Lower leg skin (tissue), 4 donors: ENCODE measurements at regions not wholly inside any gene's neighbourhood (a gene's known extent, or its start where the extent isn't known, plus 50 kb on each side); places are given as distances from the start of the nearest gene placed in this dataset.

Source experiments
- DNase-seq, 2 donors: peaks; one replicate each; pipeline ENCODE4 v3.0.0-alpha.2; 2019; ENCODE audit warnings: low spot score in 2 of 2
- H3K4me3 ChIP-seq: fragments of 200-600 bp; sonication (generic); 2 replicates; pipeline ENCODE4 v1.5.1; 2017; ENCODE audit warnings: mild to moderate bottlenecking, low read depth; ENCODE audit not compliant: poor library complexity, severe bottlenecking
- POLR2A ChIP-seq, 2 donors: fragments of 450-650 bp; IDR thresholded peaks; one replicate each; pipeline ENCODE4 v1.6.1; 2016 to 2017; ENCODE audit warnings: antibody characterized with exemption in 2 of 2, mild to moderate bottlenecking in 1 of 2, moderate library complexity in 1 of 2
- WGBS, 2 donors: methylation state at CpG; one replicate each; pipeline ENCODE4 v1.1.5; 2018; 5-methylcytosine and 5-hydroxymethylcytosine counted together
- intact Hi-C: fragments of 100-400 bp; cut with DNase I; formaldehyde crosslinking; loops from one replicate; pipeline ENCODE4 v1.15.0; 2023; ENCODE audit warnings: low total_unique reads
- TF ChIP-seq, protein P1 (sequence below), 3 donors: fragments of 450-650 bp; IDR thresholded peaks; one replicate each; pipeline ENCODE4 v1.5.1; 2016; ENCODE audit warnings: antibody characterized with exemption in 3 of 3, mild to moderate bottlenecking in 3 of 3, moderate library complexity in 2 of 3

DNA sequence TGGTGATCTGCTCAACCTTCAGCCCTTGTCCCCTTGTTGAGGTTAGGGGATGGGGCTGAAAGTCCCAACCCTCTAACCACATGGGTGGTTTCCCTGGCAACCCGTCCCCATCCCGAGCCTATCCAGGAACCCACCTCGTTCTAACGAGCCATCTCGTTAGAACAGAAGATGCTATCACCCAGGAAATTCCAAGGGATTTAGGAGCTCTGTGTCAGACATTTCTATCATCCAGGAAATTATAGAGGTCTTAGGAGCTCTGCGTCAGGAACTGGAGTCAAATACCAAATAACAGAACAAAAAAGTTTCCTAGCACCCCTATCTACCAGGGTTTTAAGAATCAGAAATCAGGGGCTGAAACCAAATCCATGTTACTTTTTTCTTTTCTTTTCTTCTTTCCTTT is 90.3 kb upstream of the LCLAT1 start:
- TF ChIP-seq, protein P1, sequence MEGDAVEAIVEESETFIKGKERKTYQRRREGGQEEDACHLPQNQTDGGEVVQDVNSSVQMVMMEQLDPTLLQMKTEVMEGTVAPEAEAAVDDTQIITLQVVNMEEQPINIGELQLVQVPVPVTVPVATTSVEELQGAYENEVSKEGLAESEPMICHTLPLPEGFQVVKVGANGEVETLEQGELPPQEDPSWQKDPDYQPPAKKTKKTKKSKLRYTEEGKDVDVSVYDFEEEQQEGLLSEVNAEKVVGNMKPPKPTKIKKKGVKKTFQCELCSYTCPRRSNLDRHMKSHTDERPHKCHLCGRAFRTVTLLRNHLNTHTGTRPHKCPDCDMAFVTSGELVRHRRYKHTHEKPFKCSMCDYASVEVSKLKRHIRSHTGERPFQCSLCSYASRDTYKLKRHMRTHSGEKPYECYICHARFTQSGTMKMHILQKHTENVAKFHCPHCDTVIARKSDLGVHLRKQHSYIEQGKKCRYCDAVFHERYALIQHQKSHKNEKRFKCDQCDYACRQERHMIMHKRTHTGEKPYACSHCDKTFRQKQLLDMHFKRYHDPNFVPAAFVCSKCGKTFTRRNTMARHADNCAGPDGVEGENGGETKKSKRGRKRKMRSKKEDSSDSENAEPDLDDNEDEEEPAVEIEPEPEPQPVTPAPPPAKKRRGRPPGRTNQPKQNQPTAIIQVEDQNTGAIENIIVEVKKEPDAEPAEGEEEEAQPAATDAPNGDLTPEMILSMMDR (IDR thresholded peaks at IDR 0.05), result no peak
- TF ChIP-seq POLR2A (IDR thresholded peaks at IDR 0.05), result no peak
- no peak overlapping the region for H3K4me3 ChIP-seq
- DNase-seq, result no peak
- intact Hi-C loops, result no loop called here
- WGBS, 2 donors, result 71 to 74% methylated on average over 6 of the region's 6 CpGs

DNA sequence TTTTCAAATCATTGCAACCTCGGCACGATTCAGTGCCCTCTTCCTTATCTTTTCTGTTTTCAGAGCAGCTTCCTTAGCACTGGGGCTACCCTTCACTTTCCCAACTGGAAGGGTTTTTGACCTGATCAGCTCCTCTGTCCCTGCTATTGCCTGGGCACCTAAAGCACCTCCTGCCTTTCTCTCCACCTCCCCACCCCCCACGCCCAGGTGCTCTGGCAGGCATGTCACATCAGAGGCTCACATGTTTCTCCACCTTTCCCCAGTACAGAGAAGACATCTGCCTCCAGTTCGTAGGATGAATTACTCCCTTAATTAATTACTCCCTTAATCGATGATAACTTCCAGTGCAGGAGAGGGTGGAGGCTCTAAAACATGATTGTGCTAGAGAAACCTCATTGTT is 88.7 kb upstream of the LCLAT1 start:
- 73 to 75% methylated on average over 5 of the region's 5 CpGs for WGBS, 2 donors
- no peak for DNase-seq
- intact Hi-C loops, result no loop called here
- H3K4me3 ChIP-seq, result no peak overlapping the region
- TF ChIP-seq, protein P1 (IDR thresholded peaks at IDR 0.05), result no peak
- TF ChIP-seq POLR2A (IDR thresholded peaks at IDR 0.05), result no peak

DNA sequence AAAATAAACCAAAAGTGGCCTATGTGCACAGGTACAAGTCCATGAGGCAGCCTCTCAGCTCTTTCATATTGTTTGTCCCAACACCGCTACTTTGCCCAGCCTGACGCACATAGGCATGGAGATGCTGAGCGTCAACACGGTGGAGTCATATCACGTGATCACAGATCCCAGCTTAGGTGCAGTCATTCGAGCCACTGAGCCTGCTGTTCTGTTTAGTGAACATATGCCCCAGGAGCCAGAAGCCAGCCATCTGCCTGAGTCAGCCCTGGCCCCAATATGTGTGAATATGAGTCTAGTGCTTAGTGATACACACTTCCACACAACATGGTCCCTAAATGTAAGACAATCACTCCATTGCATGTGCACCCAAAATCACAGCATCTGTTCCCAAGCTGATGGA is 88.2 kb upstream of the LCLAT1 start:
- intact Hi-C loops, result no loop called here
- no peak overlapping the region for H3K4me3 ChIP-seq
- peak in 1 of 2 donors; percentile 61 for DNase-seq
- 89 to 90% methylated on average over 6 of the region's 6 CpGs for WGBS, 2 donors
- TF ChIP-seq, protein P1 (IDR thresholded peaks at IDR 0.05), result no peak
- TF ChIP-seq POLR2A (IDR thresholded peaks at IDR 0.05), result no peak

DNA sequence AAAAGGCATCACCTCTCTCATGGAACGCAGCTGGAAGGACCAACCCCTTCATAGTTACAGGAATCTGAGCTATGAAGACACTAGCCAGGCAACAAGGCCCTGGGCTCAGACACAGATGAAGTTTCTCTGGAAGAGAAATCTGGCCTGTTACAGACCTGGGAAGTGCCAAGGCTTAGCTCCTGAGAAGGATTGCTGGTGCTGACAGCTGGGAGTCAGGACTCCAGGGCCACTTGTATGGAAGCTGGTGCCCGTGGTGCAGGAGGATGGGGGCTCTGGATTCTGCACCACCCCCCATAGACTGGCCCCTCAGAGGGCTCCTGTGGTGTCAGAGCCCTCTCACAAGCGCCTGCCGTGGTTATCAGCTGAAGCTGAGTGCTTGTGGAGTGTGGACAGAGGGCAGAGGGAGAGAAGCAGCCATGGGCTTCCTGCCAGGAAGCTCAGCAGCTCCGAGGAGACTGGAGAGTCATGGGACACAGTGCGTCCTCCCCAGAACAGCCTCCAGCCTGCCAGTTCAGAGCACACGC is 87.3 kb upstream of the LCLAT1 start:
- WGBS, 2 donors, result 41 to 54% methylated on average over 5 of the region's 7 CpGs
- no peak for TF ChIP-seq POLR2A (IDR thresholded peaks at IDR 0.05)
- TF ChIP-seq, protein P1 (IDR thresholded peaks at IDR 0.05), result no peak
- DNase-seq, result peak in 1 of 2 donors; percentile 85
- intact Hi-C loops, result no loop called here
- H3K4me3 ChIP-seq, result no peak overlapping the region

DNA sequence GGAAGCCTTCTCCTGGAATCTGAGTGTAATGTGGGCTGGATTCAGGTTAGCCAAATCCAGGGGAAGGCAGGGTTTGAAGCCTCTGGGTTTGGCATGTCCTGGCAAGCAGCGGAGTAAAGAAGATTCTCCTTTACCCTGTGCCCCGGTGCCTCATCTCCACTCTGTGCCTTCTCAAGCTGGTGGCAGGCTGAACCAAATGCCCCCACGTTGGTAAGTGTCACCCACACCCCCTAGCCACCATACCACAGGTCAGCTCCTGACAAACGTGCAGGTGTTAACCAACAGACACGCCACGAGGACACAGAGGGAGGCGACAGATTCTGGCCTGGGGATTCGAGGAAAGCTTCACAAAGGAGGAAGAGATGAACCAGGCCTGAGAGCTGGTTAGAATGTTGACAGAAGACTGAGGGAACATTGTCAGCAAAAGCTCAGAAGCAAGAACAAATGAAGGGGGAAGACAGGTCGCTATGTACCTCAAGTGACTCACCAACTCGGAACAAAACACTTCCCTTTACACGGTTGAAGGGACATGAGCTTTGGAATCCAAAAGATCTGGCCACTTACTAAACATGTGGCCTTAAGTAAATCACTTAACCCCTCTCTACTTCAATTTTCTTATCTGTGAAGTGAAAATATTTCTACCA is 85.2 kb upstream of the LCLAT1 start:
- 66 to 70% methylated on average over 11 of the region's 11 CpGs for WGBS, 2 donors
- intact Hi-C loops, result no loop called here
- H3K4me3 ChIP-seq, result no peak overlapping the region
- TF ChIP-seq, protein P1 (IDR thresholded peaks at IDR 0.05), result no peak
- TF ChIP-seq POLR2A (IDR thresholded peaks at IDR 0.05), result no peak
- peak in 1 of 2 donors; percentile 73 for DNase-seq
